ENCODE measurements at regions not wholly inside any gene's neighbourhood (a gene's known extent, or its start where the extent isn't known, plus 50 kb on each side); places are given as distances from the start of the nearest gene placed in this dataset.
"Not testable (repeated sequence)": the region's sequence is repeated elsewhere in the genome, so short reads cannot be mapped to it uniquely, and the experiment has no call there.

DNA sequence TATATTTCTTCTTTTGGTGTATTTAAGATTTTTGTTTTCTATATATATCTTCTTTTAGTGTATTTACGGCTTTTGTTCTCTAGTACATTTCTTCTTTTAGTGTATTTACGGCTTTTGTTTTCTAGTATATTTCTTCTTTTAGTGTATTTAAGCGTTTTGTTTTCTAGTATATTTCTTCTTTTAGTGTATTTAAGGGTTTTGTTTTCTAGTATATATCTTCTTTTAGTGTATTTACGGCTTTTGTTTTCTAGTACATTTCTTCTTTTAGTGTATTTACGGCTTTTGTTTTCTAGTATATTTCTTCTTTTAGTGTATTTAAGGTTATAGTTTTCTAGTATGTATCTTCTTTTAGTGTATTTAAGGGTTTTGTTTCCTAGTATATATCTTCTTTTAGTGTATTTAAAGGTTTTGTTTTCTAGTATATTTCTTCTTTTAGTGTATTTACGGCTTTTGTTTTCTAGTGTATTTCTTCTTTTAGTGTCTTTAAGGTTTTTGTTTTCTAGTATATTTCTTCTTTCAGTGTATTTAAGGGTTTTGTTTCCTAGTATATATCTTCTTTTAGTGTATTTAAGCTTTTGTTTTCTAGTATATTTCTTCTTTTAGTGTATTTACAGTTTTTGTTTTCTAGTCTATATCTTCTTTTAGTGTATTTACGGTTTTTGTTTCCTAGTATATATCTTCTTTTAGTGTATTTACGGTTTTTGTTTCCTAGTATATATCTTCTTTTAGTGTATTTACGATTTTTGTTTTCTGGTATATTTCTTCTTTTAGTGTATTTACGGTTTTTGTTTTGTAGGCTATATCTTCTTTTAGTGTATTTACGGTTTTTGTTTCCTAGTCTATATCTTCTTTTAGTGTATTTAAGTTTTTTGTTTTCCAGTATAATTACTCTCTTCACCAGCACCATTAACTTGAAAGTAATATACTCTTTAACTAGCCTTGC is 249.4 kb downstream of the SHOX start:
- not testable (repeated sequence) for DNase-seq

DNA sequence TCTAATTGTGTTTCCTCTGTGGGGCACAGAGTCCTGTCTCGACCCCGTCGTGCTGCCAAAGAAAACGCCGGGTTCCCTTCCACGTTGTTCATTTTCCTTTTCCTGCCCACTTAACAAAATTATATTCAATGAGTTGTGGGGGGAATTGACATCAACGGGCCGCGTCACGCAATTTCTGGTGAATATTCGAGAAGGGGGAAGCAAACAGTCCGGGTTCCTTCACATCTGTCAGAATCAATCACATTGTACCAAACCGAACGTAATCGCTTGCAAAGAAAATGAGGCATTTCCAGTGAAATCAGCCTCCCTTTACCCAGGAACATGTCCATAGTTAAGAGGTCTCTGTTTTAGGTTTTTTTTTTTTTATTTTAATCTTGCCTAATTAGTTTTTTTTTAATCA is 243.5 kb downstream of the SHOX start:
- DNase-seq: no peak

DNA sequence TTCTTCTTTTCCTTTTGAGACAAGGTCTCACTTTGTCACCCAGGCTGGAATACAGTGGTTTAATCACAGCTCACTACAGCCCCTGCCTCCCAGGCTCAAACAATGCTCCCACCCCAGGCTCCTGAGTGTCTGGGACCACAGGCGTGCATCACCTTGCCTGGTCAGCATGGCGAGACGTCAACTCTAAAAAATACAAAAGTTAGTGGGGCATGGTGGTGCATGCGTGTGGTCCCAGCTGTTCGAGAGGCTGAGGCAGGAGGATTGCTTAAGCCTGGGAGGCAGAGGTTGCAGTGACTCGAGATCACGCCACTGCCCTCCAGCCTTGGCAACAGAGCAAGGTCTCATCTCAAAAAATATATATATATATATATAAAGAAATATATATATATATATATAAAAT is 242.4 kb downstream of the SHOX start:
- no peak for DNase-seq

DNA sequence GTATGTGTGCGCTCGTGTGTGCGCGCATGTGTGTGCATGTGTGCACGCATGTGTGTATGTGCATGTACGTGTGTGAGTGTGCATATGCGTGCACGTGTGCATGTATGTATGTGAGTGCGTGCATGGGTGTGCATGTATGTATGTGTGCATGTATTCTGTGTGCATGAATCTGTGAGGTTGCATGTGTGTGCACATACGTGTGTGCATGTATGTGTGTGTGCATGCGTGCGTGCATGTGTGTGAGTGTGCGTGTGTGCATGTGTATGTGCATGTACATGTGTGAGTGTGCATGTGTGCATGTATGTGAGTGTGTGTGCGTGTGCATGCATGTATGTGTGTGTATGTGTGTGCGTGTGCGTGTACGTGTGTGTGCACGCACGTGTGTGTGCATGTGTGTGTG is 241.5 kb downstream of the SHOX start:
- no peak for DNase-seq

DNA sequence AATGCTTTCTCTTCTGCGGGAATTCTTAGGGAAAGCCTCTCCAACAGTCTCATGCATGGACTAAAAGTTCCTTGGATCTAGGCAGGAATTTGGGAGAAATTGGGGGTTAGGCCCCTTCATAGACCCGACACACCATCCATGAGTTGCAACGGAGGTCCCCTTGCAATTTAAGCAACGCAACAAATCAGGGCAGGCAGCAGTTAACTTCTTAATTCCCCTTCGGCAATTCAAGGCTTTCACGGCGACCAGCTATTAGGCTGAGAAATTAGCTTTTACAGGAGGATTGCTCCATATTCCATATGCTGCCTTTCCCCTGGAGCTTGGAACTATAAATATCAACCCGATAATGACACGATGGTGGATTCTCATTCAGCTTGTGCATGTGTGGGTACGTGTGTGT is 241.0 kb downstream of the SHOX start:
- no peak for DNase-seq

DNA sequence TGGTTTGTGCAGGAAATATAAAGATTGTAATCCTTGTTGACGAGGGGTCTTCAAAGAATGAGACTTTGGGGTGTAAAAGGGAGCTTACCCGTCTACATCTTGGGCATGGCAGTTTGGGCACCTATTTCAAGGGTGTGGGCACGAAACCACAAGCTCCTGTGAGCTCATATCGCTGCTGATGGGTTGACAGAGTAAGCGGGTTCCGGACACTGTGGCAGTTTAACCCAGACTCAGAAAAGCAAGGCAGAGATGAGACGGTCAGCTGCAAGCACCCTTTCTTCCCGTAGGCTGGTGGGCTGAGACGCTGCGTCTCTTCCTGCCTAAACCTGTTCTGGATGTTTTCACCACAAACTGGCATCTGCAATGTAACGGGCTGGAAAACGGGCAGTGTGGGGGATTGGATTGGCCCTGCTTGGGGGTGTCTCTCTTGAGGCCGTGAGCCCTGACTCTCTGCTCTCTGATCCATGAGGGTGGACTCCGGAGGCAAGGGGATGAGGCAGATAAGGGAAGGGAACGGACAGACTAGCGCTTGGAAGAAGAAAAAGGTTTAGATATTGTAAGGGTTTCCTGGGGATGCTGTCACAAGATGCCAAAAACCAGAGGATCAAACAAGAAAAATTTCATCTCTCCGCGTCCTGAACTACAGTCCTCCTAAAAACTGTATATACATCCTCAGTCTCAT is 237.5 kb downstream of the SHOX start:
- DNase-seq: no peak

DNA sequence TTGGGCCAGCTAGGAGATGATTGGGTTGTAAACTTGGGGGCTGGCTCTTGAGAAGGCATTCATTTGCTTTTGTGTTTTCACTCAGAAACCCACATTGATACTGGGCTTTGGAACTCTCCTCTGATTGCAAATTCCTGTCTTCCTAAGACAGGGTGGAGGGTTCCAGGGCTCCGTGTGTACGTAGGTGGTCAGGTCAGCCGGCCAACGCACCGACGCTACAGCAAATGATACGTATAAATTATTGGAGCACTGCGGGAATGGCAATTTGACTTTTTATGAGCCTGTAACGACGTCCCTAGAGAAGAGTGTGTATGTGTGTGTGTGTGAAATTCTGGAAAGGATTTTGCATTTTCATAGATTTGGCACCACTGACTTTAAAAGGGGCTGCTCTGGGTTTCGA is 236.9 kb downstream of the SHOX start:
- no peak for DNase-seq

DNA sequence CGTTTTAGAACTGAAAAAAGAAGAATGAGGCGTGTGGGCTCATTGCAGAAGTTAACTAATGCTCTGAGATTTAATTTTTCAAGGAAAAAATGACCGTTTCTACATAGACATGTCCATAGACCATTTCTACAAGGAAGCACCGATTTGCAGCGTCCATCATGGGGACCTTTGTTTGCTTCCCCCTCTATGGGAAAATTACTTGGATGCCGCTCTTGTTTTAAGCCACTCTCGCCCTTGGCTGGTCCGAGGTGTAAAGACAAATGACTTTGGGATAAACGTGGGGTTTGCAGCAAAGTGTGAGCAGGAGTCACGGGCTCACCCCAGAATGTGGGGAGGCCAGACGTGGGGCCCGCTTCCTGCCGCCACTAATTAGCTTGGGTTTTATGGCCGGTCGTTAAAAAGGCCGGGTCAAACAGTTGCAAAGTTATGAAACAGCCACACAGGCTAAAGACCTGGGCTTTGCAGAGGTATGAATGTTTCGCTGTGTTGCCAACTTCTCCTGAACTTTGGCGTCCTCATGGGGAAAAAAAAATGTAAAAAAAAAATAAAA is 235.9 kb downstream of the SHOX start:
- DNase-seq: no peak

DNA sequence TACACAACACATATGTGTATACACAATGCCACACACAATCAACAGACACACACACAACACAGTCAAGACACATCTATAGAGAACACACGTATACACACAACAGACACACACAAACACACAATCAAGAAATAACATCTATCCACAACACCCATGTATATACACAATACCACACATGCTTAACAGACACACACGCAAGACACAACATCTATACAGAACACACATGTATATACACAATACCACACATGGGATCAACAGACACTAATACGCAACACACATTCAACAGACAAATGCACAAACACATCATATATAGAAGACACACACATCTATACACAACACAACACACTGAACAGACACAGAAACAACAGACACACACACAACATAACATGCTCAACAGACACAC is 234.8 kb downstream of the SHOX start:
- DNase-seq: no peak

DNA sequence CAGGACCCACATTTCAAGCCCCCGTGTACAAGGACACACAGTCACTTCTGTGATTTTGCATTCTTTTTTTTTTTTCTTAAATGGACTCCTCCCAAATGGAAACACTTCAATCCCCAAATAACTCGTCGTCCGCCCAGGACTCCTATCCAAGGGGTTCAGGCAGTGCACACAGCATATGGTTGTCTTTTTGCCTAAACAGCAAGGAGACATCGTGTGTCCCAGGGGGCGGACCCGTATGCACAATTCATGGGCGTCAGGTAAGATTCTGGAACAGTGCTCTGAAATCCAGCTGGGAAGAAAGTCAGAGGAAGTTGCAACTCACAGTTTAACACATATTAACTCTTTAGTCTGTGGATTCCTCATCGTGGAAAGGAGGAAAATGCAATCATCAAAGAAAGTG is 231.3 kb downstream of the SHOX start:
- no peak for DNase-seq

DNA sequence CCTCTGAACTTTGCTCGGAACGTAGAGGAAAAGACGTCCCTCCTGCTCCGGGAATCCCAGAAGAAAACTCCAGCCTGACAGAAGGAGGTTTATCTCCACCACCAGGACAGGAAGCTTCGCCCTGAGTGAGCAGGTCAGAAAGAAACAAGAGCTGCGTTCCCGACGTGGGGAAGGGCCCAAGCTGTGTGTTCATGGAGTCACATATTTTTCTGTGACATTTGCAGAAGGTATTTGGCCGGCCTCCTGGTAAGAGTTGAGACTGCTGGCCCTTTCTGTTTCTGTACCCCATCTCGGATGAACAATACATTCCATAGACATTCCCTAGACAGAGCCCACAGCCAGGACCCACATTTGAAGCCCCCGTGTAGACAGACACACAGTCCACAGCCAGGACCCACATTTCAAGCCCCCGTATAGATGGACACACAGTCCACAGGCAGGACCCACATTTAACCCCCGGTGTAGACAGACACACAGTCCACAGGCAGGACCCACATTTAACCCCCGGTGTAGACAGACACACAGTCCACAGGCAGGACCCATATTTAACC is 230.8 kb downstream of the SHOX start:
- no peak for DNase-seq

DNA sequence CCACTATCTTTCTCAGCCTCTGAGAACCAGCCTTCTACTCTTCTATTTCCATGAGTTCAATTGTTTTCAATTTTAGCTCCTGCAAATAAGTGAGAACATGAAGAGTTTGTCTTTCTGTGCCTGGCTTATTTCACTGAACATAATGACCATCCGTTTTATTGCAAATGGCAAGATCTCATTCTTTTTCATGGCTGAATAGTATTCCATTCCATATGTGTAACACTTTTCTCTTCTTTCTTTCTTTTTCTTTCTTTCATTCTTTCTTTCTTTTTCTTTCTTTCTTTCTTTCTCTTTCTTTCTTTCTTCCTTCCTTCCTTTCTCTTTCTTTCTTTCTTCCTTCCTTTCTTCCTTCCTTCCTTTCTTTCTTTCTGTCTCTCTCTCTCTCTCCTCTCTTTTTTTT is 228.7 kb downstream of the SHOX start:
- no peak for DNase-seq

DNA sequence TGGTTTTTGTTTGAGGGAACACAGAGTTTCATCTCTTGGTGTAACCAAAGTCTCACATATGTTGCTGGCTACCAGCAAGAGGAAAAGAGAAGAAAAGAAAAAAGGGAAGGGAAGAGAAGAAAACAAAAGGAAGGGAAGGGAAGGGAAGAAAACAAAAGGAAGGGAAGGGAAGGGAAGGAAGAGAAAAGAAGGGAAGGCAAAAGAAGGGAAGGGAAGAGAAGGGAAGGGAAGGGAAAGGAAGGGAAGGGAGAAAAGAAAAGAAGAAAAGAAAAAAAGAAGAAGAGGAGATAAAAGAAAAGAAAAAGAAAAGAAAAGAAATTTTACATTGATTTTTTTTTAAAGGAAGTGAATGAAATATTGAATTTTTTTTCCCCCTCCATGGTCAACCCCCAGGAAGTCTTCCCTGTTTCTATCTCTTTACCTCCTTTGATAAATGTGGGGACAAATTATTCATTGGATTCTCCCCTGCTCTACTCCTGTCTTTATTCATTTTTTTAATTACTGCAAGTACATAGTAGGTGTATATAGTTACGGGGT is 228.0 kb downstream of the SHOX start:
- DNase-seq: no peak

DNA sequence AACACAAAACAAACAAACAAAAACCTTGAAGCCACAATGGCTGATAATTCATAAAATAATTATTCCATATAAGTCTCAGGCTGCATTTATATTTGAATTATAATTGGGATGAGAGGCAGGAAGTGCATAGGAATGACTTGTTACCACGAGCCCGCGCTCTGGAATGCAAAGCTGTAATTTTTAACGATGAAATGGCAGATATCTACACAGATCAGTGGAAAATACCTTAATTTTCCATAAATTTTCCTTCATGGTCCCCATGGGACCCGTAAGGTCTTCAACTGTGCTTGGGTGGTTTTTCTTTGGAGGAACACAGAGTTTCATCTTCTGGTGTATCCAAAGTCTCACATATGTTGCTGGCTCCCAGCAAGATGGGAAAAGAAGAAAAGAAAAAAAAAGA is 226.8 kb downstream of the SHOX start:
- no peak for DNase-seq

DNA sequence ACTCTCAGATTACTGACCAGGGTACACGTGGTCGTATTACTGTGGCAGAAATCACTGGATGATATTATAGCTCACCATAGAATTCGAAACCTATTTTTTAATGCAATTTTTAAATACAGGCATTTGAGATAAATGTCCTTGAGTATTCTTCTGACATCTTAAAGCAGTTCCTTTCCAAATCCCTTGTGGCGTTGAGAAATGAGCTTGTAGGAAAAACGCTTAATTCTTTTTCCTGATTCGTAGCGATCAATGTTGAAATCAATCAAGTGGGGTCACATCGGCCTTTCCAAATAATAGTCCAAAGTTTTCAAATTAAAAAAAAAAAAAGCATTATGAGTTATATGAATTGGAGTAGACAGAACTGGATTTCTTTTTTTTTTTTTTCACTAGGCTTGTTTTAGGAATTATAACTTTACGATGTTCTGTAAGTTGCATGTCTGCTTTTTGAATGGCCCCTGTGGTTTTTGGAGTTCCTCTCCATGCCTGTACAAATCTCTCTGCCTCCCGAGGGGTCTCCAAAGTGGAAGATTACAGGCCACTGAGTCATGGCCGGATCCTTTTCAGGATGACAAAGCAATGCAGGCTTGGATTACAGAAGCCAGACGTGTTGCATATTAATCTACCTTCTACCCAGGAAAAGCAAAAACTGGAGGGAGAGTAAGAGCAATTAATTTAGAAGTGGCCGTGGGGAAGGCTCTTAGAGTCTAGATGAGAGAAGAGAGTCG is 226.1 kb downstream of the SHOX start:
- DNase-seq: no peak

DNA sequence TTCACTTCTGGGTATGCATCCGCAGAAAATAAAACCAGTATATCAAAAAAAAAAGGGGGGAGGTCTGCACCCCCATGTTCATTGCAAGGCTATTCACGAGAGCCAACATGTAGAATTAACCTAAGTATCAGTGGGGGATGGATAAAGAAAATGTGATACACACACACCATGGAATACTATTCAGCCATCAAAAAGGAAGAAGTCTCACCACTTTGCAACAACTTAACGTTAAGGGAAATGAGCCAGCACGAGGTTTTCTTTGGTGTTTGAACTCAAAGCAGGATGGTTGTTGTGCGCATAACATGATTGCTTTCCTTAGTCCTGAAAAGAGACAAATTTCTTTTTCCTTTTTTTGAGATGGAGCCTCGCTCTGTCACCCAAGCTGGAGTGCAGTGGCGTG is 222.7 kb downstream of the SHOX start:
- DNase-seq: no peak

DNA sequence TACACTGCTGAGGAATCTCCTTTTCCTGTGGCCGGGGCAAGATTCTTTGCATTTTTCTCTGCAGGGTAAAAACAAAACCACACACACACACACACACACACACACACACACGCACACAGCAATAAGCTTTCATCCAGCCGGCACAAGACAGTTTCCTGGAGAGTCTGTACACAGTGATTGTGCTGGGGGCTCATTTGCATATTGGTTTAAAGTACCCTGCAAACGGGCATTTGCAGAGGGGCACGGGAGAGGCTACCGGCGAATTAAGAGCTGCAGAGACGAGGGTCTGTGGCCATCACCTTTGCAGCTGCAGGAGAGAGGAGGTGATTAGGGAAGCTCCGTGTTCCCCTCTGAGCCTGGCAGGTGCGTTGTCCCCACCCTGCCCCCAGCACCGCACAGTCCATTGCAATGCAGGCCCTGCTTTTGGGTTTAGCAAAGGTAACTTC is 219.9 kb downstream of the SHOX start:
- DNase-seq: no peak

DNA sequence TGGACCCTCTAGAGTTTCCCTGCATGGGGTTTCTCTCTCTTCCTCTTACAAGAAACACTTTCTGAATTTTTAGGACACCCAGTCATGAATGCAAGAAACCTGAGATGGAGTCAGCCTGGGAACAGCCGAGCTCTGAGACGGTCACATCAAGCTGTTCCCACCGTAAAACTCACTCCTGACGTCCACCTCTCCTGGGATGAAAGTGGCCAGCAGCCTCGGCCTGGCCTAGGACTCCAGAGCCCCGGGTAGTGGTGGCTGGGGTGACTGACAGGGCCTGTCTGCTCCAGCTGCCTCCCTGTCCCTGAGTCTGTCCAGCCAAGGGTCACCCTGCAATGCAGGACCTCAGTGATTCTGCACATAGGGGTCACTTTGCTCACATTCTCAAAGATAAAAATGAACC is 217.8 kb downstream of the SHOX start:
- no peak for DNase-seq

DNA sequence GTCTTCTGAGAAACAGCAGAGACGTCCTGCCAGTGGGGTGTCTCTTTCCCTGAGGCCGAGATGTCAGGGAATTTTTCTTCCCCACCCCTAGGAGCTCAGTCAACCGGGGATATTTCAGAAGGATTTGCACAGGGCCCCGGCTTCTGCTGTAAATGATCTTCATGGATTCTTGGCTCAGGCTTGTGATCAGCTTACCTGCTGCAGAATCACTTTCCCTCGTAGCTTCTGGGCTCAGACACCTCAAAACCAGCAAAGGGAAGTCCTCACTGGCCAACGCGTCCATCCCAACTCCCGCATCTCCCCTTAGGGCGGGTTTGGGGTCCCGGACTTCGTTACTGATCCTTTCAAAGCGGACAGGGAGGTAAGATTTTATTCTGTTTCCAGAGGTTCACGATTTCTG is 212.7 kb downstream of the SHOX start:
- DNase-seq: no peak

DNA sequence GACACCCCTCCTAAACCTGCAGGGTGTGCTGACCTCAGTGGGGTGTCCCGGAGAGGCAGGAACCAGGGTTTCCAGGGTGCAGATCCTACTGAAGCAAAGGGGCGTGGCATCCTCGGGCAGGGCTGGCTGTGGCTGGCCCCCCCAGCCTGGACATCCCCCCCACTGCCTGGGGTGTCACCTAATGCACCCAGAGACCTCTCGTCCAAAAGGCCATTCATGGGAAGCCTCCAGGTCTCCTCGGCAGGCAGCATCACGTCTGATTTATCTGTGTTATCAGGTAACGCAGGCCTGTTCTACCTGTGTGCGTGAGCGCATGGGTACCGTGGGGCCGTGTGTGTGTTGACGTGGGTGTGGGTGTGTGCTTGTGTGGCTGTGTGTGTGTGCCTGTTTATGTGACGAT is 210.0 kb downstream of the SHOX start:
- DNase-seq: no peak

DNA sequence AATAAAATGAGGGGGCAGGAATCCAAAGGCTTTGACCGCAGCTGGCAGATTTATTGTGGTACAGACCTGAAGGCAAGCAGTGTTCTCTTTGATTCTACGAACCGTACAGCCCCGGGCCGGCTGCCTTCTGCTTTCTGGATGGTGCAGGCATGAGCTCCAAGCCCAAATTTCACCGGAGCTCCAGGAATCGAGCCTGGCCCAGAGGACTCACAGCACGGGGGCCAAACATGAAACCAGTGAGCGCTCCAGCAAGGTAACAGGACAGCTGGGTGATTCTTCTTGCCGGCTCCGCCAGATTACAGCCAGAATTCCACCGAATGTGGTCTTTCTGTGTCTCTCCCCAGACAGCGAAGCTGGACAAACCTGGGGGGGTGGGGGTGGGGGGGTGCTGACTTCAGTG is 208.1 kb downstream of the SHOX start:
- not testable (repeated sequence) for DNase-seq

DNA sequence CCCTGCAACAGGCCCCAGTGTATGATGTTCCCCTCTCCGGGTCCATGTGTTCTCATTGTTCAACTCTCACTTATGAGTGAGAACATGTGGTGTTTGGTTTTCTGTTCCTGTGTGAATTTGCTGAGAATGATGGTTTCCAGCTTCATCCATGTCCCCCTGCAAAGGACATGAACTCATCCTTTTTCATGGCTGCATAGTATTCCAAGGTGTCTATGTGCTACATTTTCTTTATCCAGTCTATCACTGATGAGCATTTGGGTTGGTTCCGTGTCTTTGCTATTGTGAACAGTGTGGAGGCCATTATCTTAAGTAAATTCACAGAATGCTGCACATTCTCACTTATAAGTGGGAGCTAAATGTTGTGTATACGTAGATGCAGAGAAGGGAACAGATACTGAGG is 205.3 kb downstream of the SHOX start:
- not testable (repeated sequence) for DNase-seq

DNA sequence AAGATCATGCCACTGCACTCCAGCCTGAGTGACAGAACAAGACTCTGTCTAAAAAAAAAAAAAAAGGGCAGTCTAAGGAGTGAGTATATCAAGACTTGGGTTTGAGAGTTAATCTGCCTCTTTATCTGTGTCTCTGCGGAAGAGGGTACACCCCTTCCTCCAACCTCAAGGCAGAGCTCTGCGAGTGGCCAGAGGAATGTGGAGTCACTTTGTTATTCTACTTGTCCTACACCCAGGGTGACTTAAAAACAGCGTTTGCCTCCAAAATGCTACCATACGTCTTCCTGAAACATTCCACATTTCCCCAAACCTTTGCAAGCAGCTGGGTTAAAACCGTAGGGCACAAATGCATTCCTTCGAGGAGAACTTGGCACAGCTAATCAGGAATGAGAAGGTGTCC is 199.9 kb downstream of the SHOX start:
- no peak for DNase-seq

Data from CD4-positive, alpha-beta T cell treated with Interferon gamma for 1 hour (primary cell).